Neural progenitor cell (in vitro differentiated cells): ENCODE measurements at regions not wholly inside any gene's neighbourhood (a gene's known extent, or its start where the extent isn't known, plus 50 kb on each side); places are given as distances from the start of the nearest gene placed in this dataset.

Experiments
- DNase-seq: peaks from one replicate; pipeline ENCODE4 v3.0.0-alpha.2; 2016; ENCODE audit warnings: low spot score
- H2AFZ ChIP-seq: fragments of 200-600 bp; sonication (generic); replicated peaks from 2 replicates; pipeline ENCODE4 v1.6.1; 2016; ENCODE audit warnings: antibody characterized with exemption
- H3F3A ChIP-seq: fragments of 200-600 bp; sonication (generic); 2 replicates; pipeline ENCODE4 v1.6.1; 2016; ENCODE audit warnings: antibody characterized with exemption, low read depth
- H3K27ac ChIP-seq: fragments of 200-600 bp; sonication (generic); 2 replicates; pipeline ENCODE4 v1.5.1; 2016; ENCODE audit warnings: mild to moderate bottlenecking
- H3K27me3 ChIP-seq: fragments of 200-600 bp; sonication (generic); 2 replicates; pipeline ENCODE4 v1.6.1; 2016; ENCODE audit warnings: mild to moderate bottlenecking, moderate library complexity
- H3K36me3 ChIP-seq: fragments of 200-600 bp; sonication (generic); 2 replicates; pipeline ENCODE4 v1.5.1; 2016
- H3K4me1 ChIP-seq: fragments of 200-600 bp; sonication (generic); 2 replicates; pipeline ENCODE4 v1.6.1; 2016; ENCODE audit warnings: mixed run types
- H3K4me2 ChIP-seq: fragments of 200-600 bp; sonication (generic); 2 replicates; pipeline ENCODE4 v1.6.1; 2016
- H3K4me3 ChIP-seq: fragments of 200-600 bp; sonication (generic); 2 replicates; pipeline ENCODE4 v1.5.1; 2016
- H3K79me2 ChIP-seq: fragments of 200-600 bp; sonication (generic); 2 replicates; pipeline ENCODE4 v1.6.1; 2016; ENCODE audit warnings: low read depth
- H3K9ac ChIP-seq: fragments of 200-600 bp; sonication (generic); 2 replicates; pipeline ENCODE4 v1.6.1; 2016
- H3K9me3 ChIP-seq: fragments of 200-600 bp; sonication (generic); 2 replicates; pipeline ENCODE4 v1.5.1; 2016; ENCODE audit warnings: low read depth
- H4K20me1 ChIP-seq: fragments of 200-600 bp; sonication (generic); 2 replicates; pipeline ENCODE4 v1.6.1; 2016; ENCODE audit warnings: low read depth
- H3K27ac Mint-ChIP-seq: 3 replicates; pipeline ENCODE4 v1.8.0; 2021; ENCODE audit warnings: mixed read lengths
- H3K27me3 Mint-ChIP-seq: 2 replicates; pipeline ENCODE4 v1.8.0; 2022; ENCODE audit warnings: low read depth, mild to moderate bottlenecking, inconsistent platforms, moderate library complexity, mixed read lengths; ENCODE audit not compliant: insufficient read depth
- H3K36me3 Mint-ChIP-seq: 3 replicates; pipeline ENCODE4 v1.8.0; 2021; ENCODE audit warnings: mixed read lengths
- H3K4me1 Mint-ChIP-seq: 3 replicates; pipeline ENCODE4 v1.8.0; 2021; ENCODE audit warnings: mixed read lengths
- H3K4me3 Mint-ChIP-seq: 3 replicates; pipeline ENCODE4 v1.8.0; 2021; ENCODE audit warnings: mild to moderate bottlenecking, moderate library complexity, mixed read lengths
- H3K9me3 Mint-ChIP-seq: 3 replicates; pipeline ENCODE4 v1.8.0; 2020; ENCODE audit warnings: mixed read lengths
- CTCF ChIP-seq: fragments of 200-600 bp; sonication (generic); IDR thresholded peaks from 2 replicates; pipeline ENCODE4 v1.5.1; 2017; ENCODE audit warnings: antibody characterized with exemption, mild to moderate bottlenecking
- EZH2 ChIP-seq: fragments of 200-600 bp; sonication (generic); IDR thresholded peaks from 2 replicates; pipeline ENCODE4 v1.6.1; 2017; ENCODE audit warnings: antibody characterized with exemption, mild to moderate bottlenecking, moderate library complexity
- EZH2phosphoT487 ChIP-seq: fragments of 200-600 bp; sonication (generic); IDR thresholded peaks from 2 replicates; pipeline ENCODE4 v1.6.1; 2017; ENCODE audit warnings: antibody characterized with exemption

DNA sequence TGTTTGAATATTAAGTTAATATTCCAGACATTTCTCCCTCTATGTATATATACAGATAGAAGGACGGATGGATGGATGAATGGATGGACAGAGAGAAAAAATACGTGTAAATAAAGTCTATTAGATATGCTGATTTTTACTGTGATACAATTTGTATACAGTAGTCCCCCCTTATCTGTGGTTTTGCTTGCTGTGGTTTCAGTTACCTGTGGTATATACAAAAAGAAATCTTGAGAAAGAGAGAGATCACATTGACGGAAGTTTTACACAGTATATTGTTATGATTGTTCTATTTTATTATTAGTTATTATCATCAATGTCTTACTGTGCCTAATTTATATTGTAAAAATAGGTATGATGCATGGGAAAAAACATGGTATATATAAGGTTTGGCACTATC lies 290.2 kb downstream of the UTRN start:
- Histone ChIP-seq H3K27ac (no peak overlapping the region), H2AFZ (no peak overlapping the region), H3K4me2 (no peak overlapping the region), H3K79me2 (no peaks in the 10 kb centered on the region), H3K27me3 (no peaks in the 10 kb centered on the region), H3K4me3 (no peak overlapping the region), H3F3A (no peaks in the 10 kb centered on the region), H3K9ac (no peak overlapping the region), H3K4me1 (no peaks in the 10 kb centered on the region), H3K36me3 (no peaks in the 10 kb centered on the region), H4K20me1 (no peaks in the 10 kb centered on the region), H3K9me3 (no peaks in the 10 kb centered on the region)
- DNase-seq: no peak
- TF ChIP-seq EZH2: no peak
- no peak for TF ChIP-seq CTCF
- TF ChIP-seq EZH2phosphoT487: no peak
- Mint-ChIP-seq H3K27ac (no peak overlapping the region), H3K4me1 (no peaks in the 10 kb centered on the region), H3K4me3 (no peak overlapping the region), H3K36me3 (peaks cover 6% of the 10 kb centered on the region), H3K27me3 (peaks cover 2% of the 10 kb centered on the region), H3K9me3 (no peaks in the 10 kb centered on the region)

GRCh38 chr6:144576871-144577270 lies 291.7 kb downstream of the UTRN start:
- Histone ChIP-seq H3K27me3 (no peaks in the 10 kb centered on the region), H2AFZ (no peak overlapping the region), H3K4me3 (no peak overlapping the region), H3K4me2 (no peak overlapping the region), H3K4me1 (no peaks in the 10 kb centered on the region), H3K36me3 (no peaks in the 10 kb centered on the region), H3F3A (no peaks in the 10 kb centered on the region), H3K79me2 (no peaks in the 10 kb centered on the region), H4K20me1 (no peaks in the 10 kb centered on the region), H3K9me3 (no peaks in the 10 kb centered on the region), H3K27ac (no peak overlapping the region), H3K9ac (no peak overlapping the region)
- no peak overlapping the region for H3K27ac Mint-ChIP-seq
- H3K4me3 Mint-ChIP-seq: no peak overlapping the region
- peaks cover 6% of the 10 kb centered on the region for H3K36me3 Mint-ChIP-seq
- H3K4me1 Mint-ChIP-seq: peaks cover under 1% of the 10 kb centered on the region
- no peak for DNase-seq
- no peaks in the 10 kb centered on the region for H3K9me3 Mint-ChIP-seq
- no peak for TF ChIP-seq EZH2
- no peak for TF ChIP-seq EZH2phosphoT487
- no peak for TF ChIP-seq CTCF
- peaks cover 2% of the 10 kb centered on the region for H3K27me3 Mint-ChIP-seq

DNA sequence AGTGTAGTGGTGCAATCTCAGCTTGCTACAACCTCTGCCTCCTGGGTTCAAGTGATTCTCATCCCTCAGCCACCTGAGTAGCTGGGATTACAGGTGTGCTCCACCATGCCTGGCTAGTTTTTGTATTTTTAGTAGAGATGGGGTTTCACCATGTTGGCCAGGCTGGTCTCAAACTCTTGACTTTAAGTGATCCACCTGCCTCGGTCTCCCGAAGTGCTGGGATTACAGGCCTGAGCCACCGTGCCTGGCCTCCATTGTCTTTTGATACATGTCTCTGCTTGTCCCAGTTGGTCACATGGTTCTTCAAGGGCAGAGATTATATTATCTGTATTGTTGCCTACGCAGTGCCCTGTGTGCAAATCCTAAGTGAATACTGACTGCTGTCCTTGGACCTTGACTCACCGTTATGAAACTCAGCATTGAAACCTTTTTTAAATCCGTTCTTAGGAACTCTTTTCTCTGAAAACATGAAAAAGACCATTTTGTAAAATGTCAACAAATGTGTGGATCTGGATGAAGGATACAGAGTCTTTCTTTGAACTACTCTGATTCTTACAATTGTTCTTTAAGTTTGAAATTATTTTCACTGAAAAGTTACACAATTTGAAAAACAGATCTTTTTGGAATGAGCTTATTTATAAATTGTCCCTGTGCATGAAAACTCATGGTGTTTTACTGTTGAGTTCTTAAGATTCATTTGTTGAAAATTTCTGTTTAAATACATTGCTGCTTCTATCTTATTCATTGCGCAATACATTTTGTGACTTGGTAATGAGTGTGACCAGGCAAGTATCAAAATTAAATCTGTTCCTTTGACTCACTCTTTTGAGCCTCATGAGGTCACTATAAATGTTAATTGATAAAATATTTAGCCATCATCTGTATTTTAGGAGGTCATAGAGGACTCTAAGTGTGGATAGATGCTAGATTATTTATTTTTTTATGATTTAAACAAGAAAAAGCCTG lies 293.5 kb downstream of the UTRN start:
- Mint-ChIP-seq H3K27ac (no peak overlapping the region), H3K9me3 (no peaks in the 10 kb centered on the region), H3K4me1 (peaks cover 14% of the 10 kb centered on the region), H3K27me3 (peaks cover 2% of the 10 kb centered on the region), H3K36me3 (peaks cover 4% of the 10 kb centered on the region), H3K4me3 (no peak overlapping the region)
- Histone ChIP-seq H3K36me3 (no peaks in the 10 kb centered on the region), H3K27ac (no peak overlapping the region), H4K20me1 (peaks cover 3% of the 10 kb centered on the region), H3K4me2 (no peak overlapping the region), H3F3A (no peaks in the 10 kb centered on the region), H2AFZ (no peak overlapping the region), H3K9me3 (no peaks in the 10 kb centered on the region), H3K27me3 (no peaks in the 10 kb centered on the region), H3K4me3 (no peak overlapping the region), H3K9ac (no peak overlapping the region), H3K79me2 (no peaks in the 10 kb centered on the region), H3K4me1 (peaks cover 11% of the 10 kb centered on the region)
- no peak for TF ChIP-seq CTCF
- TF ChIP-seq EZH2: no peak
- no peak for TF ChIP-seq EZH2phosphoT487
- DNase-seq: no peak
